DOHH2 (cell line): ENCODE measurements at regions not wholly inside any gene's neighbourhood (a gene's known extent, or its start where the extent isn't known, plus 50 kb on each side); places are given as distances from the start of the nearest gene placed in this dataset.

Experiments
- EZH2phosphoT487 ChIP-seq: fragments of 200-600 bp; sonication (generic); IDR thresholded peaks from 2 replicates; pipeline ENCODE4 v1.6.1; 2017; ENCODE audit warnings: borderline replicate concordance, mild to moderate bottlenecking, antibody characterized with exemption, low read length, moderate library complexity, mixed read lengths
- TF ChIP-seq, protein P1 (sequence below): fragments of 200-600 bp; sonication (generic); IDR thresholded peaks from one replicate; pipeline ENCODE4 v1.5.1; 2014; ENCODE audit warnings: antibody characterized with exemption, mild to moderate bottlenecking, low read depth, low read length; ENCODE audit not compliant: poor library complexity, severe bottlenecking

GRCh38 chr5:77569409-77569808, 69.1 kb downstream of the OTP start:
- TF ChIP-seq, protein P1, sequence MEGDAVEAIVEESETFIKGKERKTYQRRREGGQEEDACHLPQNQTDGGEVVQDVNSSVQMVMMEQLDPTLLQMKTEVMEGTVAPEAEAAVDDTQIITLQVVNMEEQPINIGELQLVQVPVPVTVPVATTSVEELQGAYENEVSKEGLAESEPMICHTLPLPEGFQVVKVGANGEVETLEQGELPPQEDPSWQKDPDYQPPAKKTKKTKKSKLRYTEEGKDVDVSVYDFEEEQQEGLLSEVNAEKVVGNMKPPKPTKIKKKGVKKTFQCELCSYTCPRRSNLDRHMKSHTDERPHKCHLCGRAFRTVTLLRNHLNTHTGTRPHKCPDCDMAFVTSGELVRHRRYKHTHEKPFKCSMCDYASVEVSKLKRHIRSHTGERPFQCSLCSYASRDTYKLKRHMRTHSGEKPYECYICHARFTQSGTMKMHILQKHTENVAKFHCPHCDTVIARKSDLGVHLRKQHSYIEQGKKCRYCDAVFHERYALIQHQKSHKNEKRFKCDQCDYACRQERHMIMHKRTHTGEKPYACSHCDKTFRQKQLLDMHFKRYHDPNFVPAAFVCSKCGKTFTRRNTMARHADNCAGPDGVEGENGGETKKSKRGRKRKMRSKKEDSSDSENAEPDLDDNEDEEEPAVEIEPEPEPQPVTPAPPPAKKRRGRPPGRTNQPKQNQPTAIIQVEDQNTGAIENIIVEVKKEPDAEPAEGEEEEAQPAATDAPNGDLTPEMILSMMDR: no peak
- no peak for TF ChIP-seq EZH2phosphoT487
